HUES6 (cell line): ENCODE measurements at regions not wholly inside any gene's neighbourhood (a gene's known extent, or its start where the extent isn't known, plus 50 kb on each side); places are given as distances from the start of the nearest gene placed in this dataset.

Experiments
- H3K27ac ChIP-seq: 2 replicates; pipeline ENCODE4 v1.7.0; 2013; ENCODE audit warnings: low read depth, mild to moderate bottlenecking, low read length, inconsistent platforms
- H3K27me3 ChIP-seq: 2 replicates; pipeline ENCODE4 v1.6.1; 2013; ENCODE audit warnings: low read length; ENCODE audit not compliant: control insufficient read depth, insufficient read depth
- H3K36me3 ChIP-seq: 2 replicates; pipeline ENCODE4 v1.6.1; 2013; ENCODE audit warnings: low read length; ENCODE audit not compliant: control insufficient read depth, insufficient read depth
- H3K4me1 ChIP-seq: 2 replicates; pipeline ENCODE4 v1.6.1; 2013; ENCODE audit warnings: low read length; ENCODE audit not compliant: control insufficient read depth, insufficient read depth
- H3K4me3 ChIP-seq: 2 replicates; pipeline ENCODE4 v1.5.1; 2013; ENCODE audit warnings: low read depth, low read length
- H3K9ac ChIP-seq: one replicate; pipeline ENCODE4 v1.6.1; 2013; ENCODE audit warnings: mild to moderate bottlenecking, low read length
- H3K9me3 ChIP-seq: 2 replicates; pipeline ENCODE4 v1.6.1; 2013; ENCODE audit warnings: low read depth, low read length; ENCODE audit not compliant: control insufficient read depth, insufficient read depth

GRCh38 chr4:183832776-183833450 is 72.2 kb upstream of the STOX2 start:
- Histone ChIP-seq H3K4me3 (no peak overlapping the region), H3K9me3 (no peaks in the 10 kb centered on the region), H3K9ac (no peak overlapping the region), H3K27me3 (no peaks in the 10 kb centered on the region), H3K4me1 (0 out of 2 replicates have a peak, but pooled peaks cover 4% of the 10 kb centered on the region), H3K27ac (no peak overlapping the region), H3K36me3 (no peaks in the 10 kb centered on the region)

GRCh38 chr4:183834252-183834651 is 70.9 kb upstream of the STOX2 start:
- Histone ChIP-seq H3K4me3 (no peak overlapping the region), H3K27me3 (no peaks in the 10 kb centered on the region), H3K9me3 (no peaks in the 10 kb centered on the region), H3K9ac (no peak overlapping the region), H3K36me3 (no peaks in the 10 kb centered on the region), H3K27ac (no peak overlapping the region), H3K4me1 (0 out of 2 replicates have a peak, but pooled peaks cover 4% of the 10 kb centered on the region)

- no peak overlapping the region for H3K27ac ChIP-seq
- no peaks in the 10 kb centered on the region for H3K36me3 ChIP-seq
- H3K4me1 ChIP-seq: no peaks in the 10 kb centered on the region
- H3K27me3 ChIP-seq: no peaks in the 10 kb centered on the region
- H3K9ac ChIP-seq: no peak overlapping the region
- H3K4me3 ChIP-seq: no peak overlapping the region
- H3K9me3 ChIP-seq: no peaks in the 10 kb centered on the region
Observed at GRCh38 chr4:183837222-183837621, 67.9 kb upstream of the STOX2 start.

- H3K4me3 ChIP-seq: no peak overlapping the region
- no peaks in the 10 kb centered on the region for H3K36me3 ChIP-seq
- no peaks in the 10 kb centered on the region for H3K9me3 ChIP-seq
- H3K27me3 ChIP-seq: no peaks in the 10 kb centered on the region
- H3K27ac ChIP-seq: no peak overlapping the region
- no peak overlapping the region for H3K9ac ChIP-seq
- no peaks in the 10 kb centered on the region for H3K4me1 ChIP-seq
Observed at GRCh38 chr4:183838987-183839712, 66.0 kb upstream of the STOX2 start.

DNA sequence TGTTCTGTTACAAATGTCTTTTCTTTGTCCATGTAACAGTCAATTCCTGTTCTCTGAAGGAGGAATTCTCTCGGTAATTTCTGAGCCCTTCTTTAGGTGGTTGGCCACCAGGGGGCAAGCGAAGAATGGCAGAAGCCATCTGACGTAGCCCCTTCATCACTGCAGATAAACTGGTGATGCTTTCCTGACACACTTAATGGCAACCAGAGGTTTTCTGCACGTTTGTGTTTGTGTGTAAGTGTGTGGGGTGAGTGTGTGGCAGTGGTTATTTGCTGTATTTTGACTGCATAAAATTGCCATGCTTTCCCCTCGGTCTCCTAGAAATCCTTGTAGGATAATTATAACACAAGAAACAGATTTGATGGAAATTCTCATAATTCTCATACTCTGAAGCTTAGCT is 64.8 kb upstream of the STOX2 start:
- H3K9ac ChIP-seq: no peak overlapping the region
- no peaks in the 10 kb centered on the region for H3K9me3 ChIP-seq
- H3K4me1 ChIP-seq: no peaks in the 10 kb centered on the region
- H3K27ac ChIP-seq: no peak overlapping the region
- no peak overlapping the region for H3K4me3 ChIP-seq
- H3K27me3 ChIP-seq: no peaks in the 10 kb centered on the region
- H3K36me3 ChIP-seq: no peaks in the 10 kb centered on the region

- H3K9me3 ChIP-seq: no peaks in the 10 kb centered on the region
- H3K27me3 ChIP-seq: no peaks in the 10 kb centered on the region
- H3K36me3 ChIP-seq: no peaks in the 10 kb centered on the region
- no peak overlapping the region for H3K27ac ChIP-seq
- H3K4me3 ChIP-seq: no peak overlapping the region
- H3K9ac ChIP-seq: no peak overlapping the region
- no peaks in the 10 kb centered on the region for H3K4me1 ChIP-seq
Observed at GRCh38 chr4:183841001-183841400, 64.1 kb upstream of the STOX2 start.

DNA sequence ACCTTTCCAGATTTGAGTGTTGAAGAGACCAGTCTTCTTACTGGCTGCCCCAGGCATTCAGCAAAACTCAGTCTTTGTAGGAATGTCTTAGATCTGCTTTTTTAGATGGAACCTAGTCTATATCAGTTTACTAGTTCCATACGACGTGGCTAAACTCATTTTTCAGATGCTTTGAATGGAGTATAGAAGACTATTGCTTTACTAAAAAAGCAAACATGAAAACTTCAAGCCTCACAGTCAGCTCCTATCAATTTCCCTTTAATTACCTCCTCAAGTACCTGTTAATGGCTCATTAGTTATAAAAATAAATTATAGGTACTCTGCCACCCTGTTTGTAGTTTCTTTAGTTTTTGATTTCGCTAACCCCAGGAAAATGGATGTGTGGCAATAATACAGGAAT is 63.0 kb upstream of the STOX2 start:
- peaks cover 5% of the 10 kb centered on the region; the same call in 1 of the 2 replicates for H3K9me3 ChIP-seq
- no peak overlapping the region for H3K27ac ChIP-seq

DNA sequence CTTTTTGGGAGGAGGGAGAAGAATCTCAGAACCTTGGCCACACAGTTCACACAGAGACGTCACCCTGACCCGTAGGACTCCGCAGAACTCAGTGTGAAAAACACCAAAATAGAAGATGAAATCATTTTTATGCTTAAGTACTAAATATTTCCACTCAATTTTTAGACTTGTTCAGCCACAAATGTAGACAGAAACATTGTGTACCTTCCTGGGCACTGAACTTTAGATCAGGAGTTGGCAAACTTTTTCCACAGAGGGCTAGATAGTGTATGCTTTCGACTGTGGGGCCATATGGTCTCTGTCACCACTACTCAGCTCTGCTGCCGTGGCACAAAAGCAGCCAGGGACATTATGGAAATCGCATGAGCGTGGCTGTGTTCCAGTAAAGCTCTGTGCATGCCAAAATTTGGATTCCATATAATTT is 61.8 kb upstream of the STOX2 start:
- Histone ChIP-seq H3K9me3 (peaks cover 9% of the 10 kb centered on the region; the same call in 1 of the 2 replicates), H3K27me3 (no peaks in the 10 kb centered on the region), H3K36me3 (no peaks in the 10 kb centered on the region), H3K27ac (no peak overlapping the region), H3K4me3 (no peak overlapping the region), H3K9ac (no peak overlapping the region), H3K4me1 (no peaks in the 10 kb centered on the region)

More for the DNA sequence above, 63.0 kb upstream of the STOX2 start:
- Histone ChIP-seq H3K9ac (no peak overlapping the region), H3K27me3 (no peaks in the 10 kb centered on the region), H3K4me3 (no peak overlapping the region), H3K4me1 (no peaks in the 10 kb centered on the region), H3K36me3 (no peaks in the 10 kb centered on the region)

GRCh38 chr4:183846951-183847350 is 58.2 kb upstream of the STOX2 start:
- Histone ChIP-seq H3K36me3 (no peaks in the 10 kb centered on the region), H3K4me1 (no peaks in the 10 kb centered on the region), H3K4me3 (no peak overlapping the region), H3K27me3 (peaks cover 5% of the 10 kb centered on the region), H3K27ac (no peak overlapping the region), H3K9ac (no peak overlapping the region), H3K9me3 (peaks cover 9% of the 10 kb centered on the region; the same call in 1 of the 2 replicates)

- no peak overlapping the region for H3K4me3 ChIP-seq
- H3K9ac ChIP-seq: no peak overlapping the region
- H3K27ac ChIP-seq: no peak overlapping the region
- H3K36me3 ChIP-seq: no peaks in the 10 kb centered on the region
- peaks cover 9% of the 10 kb centered on the region; the same call in 1 of the 2 replicates for H3K9me3 ChIP-seq
- peaks cover 11% of the 10 kb centered on the region for H3K27me3 ChIP-seq
- no peaks in the 10 kb centered on the region for H3K4me1 ChIP-seq
Observed at GRCh38 chr4:183848805-183849204, 56.3 kb upstream of the STOX2 start.

- Histone ChIP-seq H3K36me3 (no peaks in the 10 kb centered on the region), H3K9ac (no peak overlapping the region), H3K27ac (no peak overlapping the region), H3K9me3 (no peaks in the 10 kb centered on the region), H3K4me1 (peaks cover 6% of the 10 kb centered on the region; the same call in 1 of the 2 replicates), H3K27me3 (peaks cover 15% of the 10 kb centered on the region), H3K4me3 (no peak overlapping the region)
Observed at GRCh38 chr4:183852910-183853547, 52.1 kb upstream of the STOX2 start.
